ENCODE measurements at regions not wholly inside any gene's neighbourhood (a gene's known extent, or its start where the extent isn't known, plus 50 kb on each side); places are given as distances from the start of the nearest gene placed in this dataset.
A peak's percentile ranks its signal among the peaks of the same experiment; 100 is the strongest.

DNA sequence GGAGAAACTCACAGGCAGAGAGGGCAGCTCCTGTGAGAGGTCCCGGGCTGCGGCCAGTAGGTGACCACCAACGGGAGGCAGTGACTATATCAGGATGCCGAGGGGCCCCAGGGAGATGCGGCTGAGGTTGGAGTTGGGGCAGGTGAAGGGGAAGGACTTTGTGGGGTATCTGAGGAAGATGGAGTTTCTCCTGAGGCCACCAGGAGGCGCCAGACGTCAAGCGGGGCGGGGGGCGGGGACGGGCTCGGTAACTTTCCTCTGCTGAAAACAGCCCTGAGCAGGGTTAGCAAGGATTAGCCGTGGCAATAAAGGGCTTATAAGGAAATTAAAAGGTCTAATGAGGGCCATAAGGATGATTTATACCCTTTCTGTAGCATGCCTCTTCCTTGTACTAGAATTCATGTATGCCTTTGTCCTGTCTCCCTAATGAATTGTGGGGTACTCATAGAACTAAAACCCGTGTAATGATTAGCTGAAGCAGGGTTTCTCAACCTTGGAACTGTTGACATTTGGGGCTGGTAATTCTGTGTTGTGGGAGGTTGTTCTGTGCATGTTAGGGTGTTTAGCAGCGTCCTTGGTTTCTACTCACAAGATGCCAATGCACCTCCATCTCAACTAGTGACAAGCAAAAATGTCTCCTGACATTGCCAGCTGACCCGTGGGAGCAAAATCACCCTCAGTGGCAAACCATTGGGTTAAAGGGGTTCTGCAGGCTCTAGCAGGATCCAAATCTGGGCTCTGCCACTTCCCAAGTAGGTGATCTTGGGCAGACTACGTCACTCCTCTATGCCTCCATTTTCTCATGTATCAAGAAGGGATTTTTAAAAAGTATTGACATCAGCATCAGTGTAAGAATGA, 74.8 kb upstream of the GRIN2A start:
- Mint-ChIP-seq H3K4me3 (no peak overlapping the region; the same call in 2 of the 3 replicates), H3K4me1 (peaks cover 9% of the 10 kb centered on the region), H3K36me3 (ENCODE audit: low read depth) (no peaks in the 10 kb centered on the region), H3K27me3 (ENCODE audit: insufficient read depth, low read depth, poor library complexity) (peaks cover 5% of the 10 kb centered on the region), H3K27ac (no peak overlapping the region), H3K9me3 (no peaks in the 10 kb centered on the region)
- no peak overlapping the region for H3K4me3 ChIP-seq
- no peak for TF ChIP-seq ZNF114 (CRISPR knock-in tag; IDR thresholded peaks at IDR 0.05)
- no peak for TF ChIP-seq EZH2 (IDR thresholded peaks at IDR 0.05; ENCODE audit: low read depth, unreplicated experiment)
- TF ChIP-seq EZH2phosphoT487 (IDR thresholded peaks at IDR 0.05; ENCODE audit: unreplicated experiment): no peak
- TF ChIP-seq CREB1 (CRISPR knock-in tag; IDR thresholded peaks at IDR 0.05; ENCODE audit: low read depth): no peak
- TF ChIP-seq REST (IDR thresholded peaks at IDR 0.05; ENCODE audit: unreplicated experiment): no peak
- TF ChIP-seq POLR2AphosphoS5 (IDR thresholded peaks at IDR 0.05; ENCODE audit: low read depth): no peak
- no peak for TF ChIP-seq ZNF331 (CRISPR knock-in tag; IDR thresholded peaks at IDR 0.05; ENCODE audit: low read depth)
- TF ChIP-seq, protein P1, sequence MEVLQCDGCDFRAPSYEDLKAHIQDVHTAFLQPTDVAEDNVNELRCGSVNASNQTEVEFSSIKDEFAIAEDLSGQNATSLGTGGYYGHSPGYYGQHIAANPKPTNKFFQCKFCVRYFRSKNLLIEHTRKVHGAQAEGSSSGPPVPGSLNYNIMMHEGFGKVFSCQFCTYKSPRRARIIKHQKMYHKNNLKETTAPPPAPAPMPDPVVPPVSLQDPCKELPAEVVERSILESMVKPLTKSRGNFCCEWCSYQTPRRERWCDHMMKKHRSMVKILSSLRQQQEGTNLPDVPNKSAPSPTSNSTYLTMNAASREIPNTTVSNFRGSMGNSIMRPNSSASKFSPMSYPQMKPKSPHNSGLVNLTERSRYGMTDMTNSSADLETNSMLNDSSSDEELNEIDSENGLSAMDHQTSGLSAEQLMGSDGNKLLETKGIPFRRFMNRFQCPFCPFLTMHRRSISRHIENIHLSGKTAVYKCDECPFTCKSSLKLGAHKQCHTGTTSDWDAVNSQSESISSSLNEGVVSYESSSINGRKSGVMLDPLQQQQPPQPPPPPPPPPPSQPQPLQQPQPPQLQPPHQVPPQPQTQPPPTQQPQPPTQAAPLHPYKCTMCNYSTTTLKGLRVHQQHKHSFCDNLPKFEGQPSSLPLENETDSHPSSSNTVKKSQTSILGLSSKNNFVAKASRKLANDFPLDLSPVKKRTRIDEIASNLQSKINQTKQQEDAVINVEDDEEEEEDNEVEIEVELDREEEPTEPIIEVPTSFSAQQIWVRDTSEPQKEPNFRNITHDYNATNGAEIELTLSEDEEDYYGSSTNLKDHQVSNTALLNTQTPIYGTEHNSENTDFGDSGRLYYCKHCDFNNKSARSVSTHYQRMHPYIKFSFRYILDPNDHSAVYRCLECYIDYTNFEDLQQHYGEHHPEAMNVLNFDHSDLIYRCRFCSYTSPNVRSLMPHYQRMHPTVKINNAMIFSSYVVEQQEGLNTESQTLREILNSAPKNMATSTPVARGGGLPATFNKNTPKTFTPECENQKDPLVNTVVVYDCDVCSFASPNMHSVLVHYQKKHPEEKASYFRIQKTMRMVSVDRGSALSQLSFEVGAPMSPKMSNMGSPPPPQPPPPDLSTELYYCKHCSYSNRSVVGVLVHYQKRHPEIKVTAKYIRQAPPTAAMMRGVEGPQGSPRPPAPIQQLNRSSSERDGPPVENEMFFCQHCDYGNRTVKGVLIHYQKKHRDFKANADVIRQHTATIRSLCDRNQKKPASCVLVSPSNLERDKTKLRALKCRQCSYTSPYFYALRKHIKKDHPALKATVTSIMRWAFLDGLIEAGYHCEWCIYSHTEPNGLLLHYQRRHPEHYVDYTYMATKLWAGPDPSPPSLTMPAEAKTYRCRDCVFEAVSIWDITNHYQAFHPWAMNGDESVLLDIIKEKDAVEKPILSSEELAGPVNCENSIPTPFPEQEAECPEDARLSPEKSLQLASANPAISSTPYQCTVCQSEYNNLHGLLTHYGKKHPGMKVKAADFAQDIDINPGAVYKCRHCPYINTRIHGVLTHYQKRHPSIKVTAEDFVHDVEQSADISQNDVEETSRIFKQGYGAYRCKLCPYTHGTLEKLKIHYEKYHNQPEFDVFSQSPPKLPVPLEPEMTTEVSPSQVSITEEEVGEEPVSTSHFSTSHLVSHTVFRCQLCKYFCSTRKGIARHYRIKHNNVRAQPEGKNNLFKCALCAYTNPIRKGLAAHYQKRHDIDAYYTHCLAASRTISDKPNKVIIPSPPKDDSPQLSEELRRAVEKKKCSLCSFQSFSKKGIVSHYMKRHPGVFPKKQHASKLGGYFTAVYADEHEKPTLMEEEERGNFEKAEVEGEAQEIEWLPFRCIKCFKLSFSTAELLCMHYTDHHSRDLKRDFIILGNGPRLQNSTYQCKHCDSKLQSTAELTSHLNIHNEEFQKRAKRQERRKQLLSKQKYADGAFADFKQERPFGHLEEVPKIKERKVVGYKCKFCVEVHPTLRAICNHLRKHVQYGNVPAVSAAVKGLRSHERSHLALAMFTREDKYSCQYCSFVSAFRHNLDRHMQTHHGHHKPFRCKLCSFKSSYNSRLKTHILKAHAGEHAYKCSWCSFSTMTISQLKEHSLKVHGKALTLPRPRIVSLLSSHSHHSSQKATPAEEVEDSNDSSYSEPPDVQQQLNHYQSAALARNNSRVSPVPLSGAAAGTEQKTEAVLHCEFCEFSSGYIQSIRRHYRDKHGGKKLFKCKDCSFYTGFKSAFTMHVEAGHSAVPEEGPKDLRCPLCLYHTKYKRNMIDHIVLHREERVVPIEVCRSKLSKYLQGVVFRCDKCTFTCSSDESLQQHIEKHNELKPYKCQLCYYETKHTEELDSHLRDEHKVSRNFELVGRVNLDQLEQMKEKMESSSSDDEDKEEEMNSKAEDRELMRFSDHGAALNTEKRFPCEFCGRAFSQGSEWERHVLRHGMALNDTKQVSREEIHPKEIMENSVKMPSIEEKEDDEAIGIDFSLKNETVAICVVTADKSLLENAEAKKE (CRISPR knock-in tag; IDR thresholded peaks at IDR 0.05): peak; percentile 32; the same call in 1 of the 2 replicates
- TF ChIP-seq NANOG (IDR thresholded peaks at IDR 0.05; ENCODE audit: borderline replicate concordance): no peak
- TF ChIP-seq ETS1 (IDR thresholded peaks at IDR 0.05): no peak
- TF ChIP-seq STAT1 (IDR thresholded peaks at IDR 0.05; ENCODE audit: unreplicated experiment): no peak
- TF ChIP-seq, protein P2, sequence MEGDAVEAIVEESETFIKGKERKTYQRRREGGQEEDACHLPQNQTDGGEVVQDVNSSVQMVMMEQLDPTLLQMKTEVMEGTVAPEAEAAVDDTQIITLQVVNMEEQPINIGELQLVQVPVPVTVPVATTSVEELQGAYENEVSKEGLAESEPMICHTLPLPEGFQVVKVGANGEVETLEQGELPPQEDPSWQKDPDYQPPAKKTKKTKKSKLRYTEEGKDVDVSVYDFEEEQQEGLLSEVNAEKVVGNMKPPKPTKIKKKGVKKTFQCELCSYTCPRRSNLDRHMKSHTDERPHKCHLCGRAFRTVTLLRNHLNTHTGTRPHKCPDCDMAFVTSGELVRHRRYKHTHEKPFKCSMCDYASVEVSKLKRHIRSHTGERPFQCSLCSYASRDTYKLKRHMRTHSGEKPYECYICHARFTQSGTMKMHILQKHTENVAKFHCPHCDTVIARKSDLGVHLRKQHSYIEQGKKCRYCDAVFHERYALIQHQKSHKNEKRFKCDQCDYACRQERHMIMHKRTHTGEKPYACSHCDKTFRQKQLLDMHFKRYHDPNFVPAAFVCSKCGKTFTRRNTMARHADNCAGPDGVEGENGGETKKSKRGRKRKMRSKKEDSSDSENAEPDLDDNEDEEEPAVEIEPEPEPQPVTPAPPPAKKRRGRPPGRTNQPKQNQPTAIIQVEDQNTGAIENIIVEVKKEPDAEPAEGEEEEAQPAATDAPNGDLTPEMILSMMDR (conservative IDR thresholded peaks at IDR 0.05; ENCODE audit: low read depth in 2 of 2): peak; percentile 75 to 84
- no peak for TF ChIP-seq JUNB (IDR thresholded peaks at IDR 0.05; ENCODE audit: unreplicated experiment)
- H3K27me3 ChIP-seq (ENCODE audit: insufficient read depth): no peaks in the 10 kb centered on the region
- DNase-seq (ENCODE audit: low spot score): peak; percentile 80
- no peaks in the 10 kb centered on the region for H3F3A ChIP-seq (replicated peaks; ENCODE audit: low read depth)
- H3K79me2 ChIP-seq (replicated peaks; ENCODE audit: insufficient read depth): no peaks in the 10 kb centered on the region
- ATAC-seq: peak; percentile 97
- no peaks in the 10 kb centered on the region for H3K9me2 ChIP-seq (ENCODE audit: insufficient read depth)
- H4K20me1 ChIP-seq (replicated peaks; ENCODE audit: insufficient read depth): no peaks in the 10 kb centered on the region
- no peaks in the 10 kb centered on the region for H3K36me3 ChIP-seq (ENCODE audit: insufficient read depth)
- no peak overlapping the region for H3K27ac ChIP-seq (ENCODE audit: low read depth)
- peak overlapping the region; percentile 85 for H2AFZ ChIP-seq
- H3K4me1 ChIP-seq (ENCODE audit: insufficient read depth): peaks cover 3% of the 10 kb centered on the region
- no peak overlapping the region for H3K4me2 ChIP-seq

Data from GM23338 (cell line).